ENCODE measurements at regions not wholly inside any gene's neighbourhood (a gene's known extent, or its start where the extent isn't known, plus 50 kb on each side); places are given as distances from the start of the nearest gene placed in this dataset.

- no peaks in the 10 kb centered on the region for H3K79me2 ChIP-seq (ENCODE audit: insufficient read depth, low read length)
- no peaks in the 10 kb centered on the region for H3K27me3 ChIP-seq (ENCODE audit: insufficient read depth, low read length)
- no peaks in the 10 kb centered on the region for H4K20me1 ChIP-seq (ENCODE audit: insufficient read depth, low read length)
- Mint-ChIP-seq H3K9me3 (ENCODE audit: unreplicated experiment) (peaks cover 5% of the 10 kb centered on the region), H3K4me1 (ENCODE audit: low read depth, unreplicated experiment) (peaks cover 10% of the 10 kb centered on the region), H3K4me3 (ENCODE audit: unreplicated experiment) (no peak overlapping the region), H3K36me3 (ENCODE audit: low read depth, unreplicated experiment) (no peaks in the 10 kb centered on the region), H3K27me3 (ENCODE audit: low read depth, unreplicated experiment) (peaks cover 5% of the 10 kb centered on the region), H3K27ac (ENCODE audit: unreplicated experiment) (peak overlapping the region; percentile 8)
- FAIRE-seq (no peak), DNase-seq (ENCODE audit: low read depth) (no peak)
- no peak for TF ChIP-seq EZH2 (IDR thresholded peaks at IDR 0.05; ENCODE audit: insufficient read depth, low read length)
- TF ChIP-seq CTCF (IDR thresholded peaks at IDR 0.05; ENCODE audit: insufficient read depth, low read depth, low read length) = no peak
- no peaks in the 10 kb centered on the region for H3K4me1 ChIP-seq (ENCODE audit: insufficient read depth, low read length)
- no peak overlapping the region for H3K4me3 ChIP-seq (ENCODE audit: insufficient read depth, low read depth, low read length)
- H3K9me3 ChIP-seq (ENCODE audit: insufficient read depth, low read depth, low read length) = peaks cover 3% of the 10 kb centered on the region
- no peaks in the 10 kb centered on the region for H3K36me3 ChIP-seq (ENCODE audit: insufficient read depth, low read length)
- no peak overlapping the region for H3K27ac ChIP-seq (ENCODE audit: low read depth, low read length)
- H3K9ac ChIP-seq (ENCODE audit: low read length) = no peak overlapping the region
- H3K4me2 ChIP-seq (ENCODE audit: low read length) = no peak overlapping the region
- no peak overlapping the region for H2AFZ ChIP-seq (ENCODE audit: low read depth, low read length)
Measured at GRCh38 chr14:25516838-25517237, 466.9 kb upstream of the STXBP6 start.

- Histone ChIP-seq H2AFZ (ENCODE audit: low read depth, low read length) (no peak overlapping the region), H3K9me3 (ENCODE audit: insufficient read depth, low read depth, low read length) (no peaks in the 10 kb centered on the region), H3K27ac (ENCODE audit: low read depth, low read length) (no peak overlapping the region), H4K20me1 (ENCODE audit: insufficient read depth, low read length) (no peaks in the 10 kb centered on the region), H3K4me3 (ENCODE audit: insufficient read depth, low read depth, low read length) (no peak overlapping the region), H3K4me1 (ENCODE audit: insufficient read depth, low read length) (no peaks in the 10 kb centered on the region), H3K79me2 (ENCODE audit: insufficient read depth, low read length) (no peaks in the 10 kb centered on the region), H3K4me2 (ENCODE audit: low read length) (no peak overlapping the region), H3K27me3 (ENCODE audit: insufficient read depth, low read length) (no peaks in the 10 kb centered on the region), H3K9ac (ENCODE audit: low read length) (no peak overlapping the region), H3K36me3 (ENCODE audit: insufficient read depth, low read length) (no peaks in the 10 kb centered on the region)
- H3K4me1 Mint-ChIP-seq (ENCODE audit: low read depth, unreplicated experiment) = no peaks in the 10 kb centered on the region
- TF ChIP-seq EZH2 (IDR thresholded peaks at IDR 0.05; ENCODE audit: insufficient read depth, low read length) (no peak), CTCF (IDR thresholded peaks at IDR 0.05; ENCODE audit: insufficient read depth, low read depth, low read length) (no peak)
- no peaks in the 10 kb centered on the region for H3K36me3 Mint-ChIP-seq (ENCODE audit: low read depth, unreplicated experiment)
- H3K4me3 Mint-ChIP-seq (ENCODE audit: unreplicated experiment) = no peak overlapping the region
- FAIRE-seq = no peak
- H3K27ac Mint-ChIP-seq (ENCODE audit: unreplicated experiment) = no peak overlapping the region
- no peak for DNase-seq (ENCODE audit: low read depth)
- peaks cover 5% of the 10 kb centered on the region for H3K9me3 Mint-ChIP-seq (ENCODE audit: unreplicated experiment)
- H3K27me3 Mint-ChIP-seq (ENCODE audit: low read depth, unreplicated experiment) = peaks cover 3% of the 10 kb centered on the region
Measured at GRCh38 chr14:25508845-25509244, 458.9 kb upstream of the STXBP6 start.

- TF ChIP-seq EZH2 (IDR thresholded peaks at IDR 0.05; ENCODE audit: insufficient read depth, low read length) (no peak), CTCF (IDR thresholded peaks at IDR 0.05; ENCODE audit: insufficient read depth, low read depth, low read length) (no peak)
Measured at GRCh38 chr14:25501749-25502148, 451.8 kb upstream of the STXBP6 start.

More at GRCh38 chr14:25501749-25502148, 451.8 kb upstream of the STXBP6 start:
- H3K27ac Mint-ChIP-seq (ENCODE audit: unreplicated experiment) = no peak overlapping the region
- Histone ChIP-seq H3K9me3 (ENCODE audit: insufficient read depth, low read depth, low read length) (no peaks in the 10 kb centered on the region), H3K4me2 (ENCODE audit: low read length) (no peak overlapping the region), H4K20me1 (ENCODE audit: insufficient read depth, low read length) (no peaks in the 10 kb centered on the region), H3K4me1 (ENCODE audit: insufficient read depth, low read length) (no peaks in the 10 kb centered on the region), H3K27ac (ENCODE audit: low read depth, low read length) (no peak overlapping the region), H3K4me3 (ENCODE audit: insufficient read depth, low read depth, low read length) (no peak overlapping the region), H3K79me2 (ENCODE audit: insufficient read depth, low read length) (no peaks in the 10 kb centered on the region), H3K27me3 (ENCODE audit: insufficient read depth, low read length) (no peaks in the 10 kb centered on the region), H2AFZ (ENCODE audit: low read depth, low read length) (no peak overlapping the region), H3K9ac (ENCODE audit: low read length) (no peak overlapping the region), H3K36me3 (ENCODE audit: insufficient read depth, low read length) (no peaks in the 10 kb centered on the region)
- no peaks in the 10 kb centered on the region for H3K36me3 Mint-ChIP-seq (ENCODE audit: low read depth, unreplicated experiment)
- no peaks in the 10 kb centered on the region for H3K4me1 Mint-ChIP-seq (ENCODE audit: low read depth, unreplicated experiment)
- FAIRE-seq (no peak), DNase-seq (ENCODE audit: low read depth) (no peak)
- no peak overlapping the region for H3K4me3 Mint-ChIP-seq (ENCODE audit: unreplicated experiment)
- H3K27me3 Mint-ChIP-seq (ENCODE audit: low read depth, unreplicated experiment) = peaks cover 3% of the 10 kb centered on the region
- H3K9me3 Mint-ChIP-seq (ENCODE audit: unreplicated experiment) = no peaks in the 10 kb centered on the region

All from astrocyte (in vitro differentiated cells and primary cell).